ENCODE measurements at regions not wholly inside any gene's neighbourhood (a gene's known extent, or its start where the extent isn't known, plus 50 kb on each side); places are given as distances from the start of the nearest gene placed in this dataset.
"Not testable (repeated sequence)": the region's sequence is repeated elsewhere in the genome, so short reads cannot be mapped to it uniquely, and the experiment has no call there.

GRCh38 chr6:84835340-84835739, 70.9 kb upstream of the TBX18 start:
- no peaks in the 10 kb centered on the region for H3K79me2 ChIP-seq (ENCODE audit: insufficient read depth, low read length)
- H3K36me3 Mint-ChIP-seq (ENCODE audit: low read depth, unreplicated experiment), result no peaks in the 10 kb centered on the region
- FAIRE-seq (no peak), DNase-seq (ENCODE audit: low read depth) (no peak)
- no peak overlapping the region for H3K4me2 ChIP-seq (ENCODE audit: low read length)
- no peak overlapping the region for H2AFZ ChIP-seq (ENCODE audit: low read depth, low read length)
- H3K9me3 Mint-ChIP-seq (ENCODE audit: unreplicated experiment), result peaks cover 4% of the 10 kb centered on the region
- H3K9ac ChIP-seq (ENCODE audit: low read length), result no peak overlapping the region
- no peaks in the 10 kb centered on the region for H4K20me1 ChIP-seq (ENCODE audit: insufficient read depth, low read length)
- no peak for TF ChIP-seq CTCF (IDR thresholded peaks at IDR 0.05; ENCODE audit: insufficient read depth, low read depth, low read length)
- TF ChIP-seq EZH2 (IDR thresholded peaks at IDR 0.05; ENCODE audit: insufficient read depth, low read length), result no peak
- H3K27ac ChIP-seq (ENCODE audit: low read depth, low read length), result no peak overlapping the region
- no peaks in the 10 kb centered on the region for H3K27me3 ChIP-seq (ENCODE audit: insufficient read depth, low read length)
- H3K4me3 ChIP-seq (ENCODE audit: insufficient read depth, low read depth, low read length), result no peak overlapping the region
- H3K4me1 Mint-ChIP-seq (ENCODE audit: low read depth, unreplicated experiment), result peaks cover 4% of the 10 kb centered on the region
- no peaks in the 10 kb centered on the region for H3K27me3 Mint-ChIP-seq (ENCODE audit: low read depth, unreplicated experiment)
- H3K4me3 Mint-ChIP-seq (ENCODE audit: unreplicated experiment), result no peak overlapping the region
- no peaks in the 10 kb centered on the region for H3K4me1 ChIP-seq (ENCODE audit: insufficient read depth, low read length)
- no peaks in the 10 kb centered on the region for H3K9me3 ChIP-seq (ENCODE audit: insufficient read depth, low read depth, low read length)
- no peak overlapping the region for H3K27ac Mint-ChIP-seq (ENCODE audit: unreplicated experiment)
- no peaks in the 10 kb centered on the region for H3K36me3 ChIP-seq (ENCODE audit: insufficient read depth, low read length)

- peaks cover 12% of the 10 kb centered on the region for H3K9me3 Mint-ChIP-seq (ENCODE audit: unreplicated experiment)
- not testable (repeated sequence) for H3K4me2 ChIP-seq (ENCODE audit: low read length); H3K36me3 Mint-ChIP-seq (ENCODE audit: low read depth, unreplicated experiment); FAIRE-seq; H3K4me3 ChIP-seq (ENCODE audit: insufficient read depth, low read depth, low read length); H2AFZ ChIP-seq (ENCODE audit: low read depth, low read length); H3K27ac ChIP-seq (ENCODE audit: low read depth, low read length); H4K20me1 ChIP-seq (ENCODE audit: insufficient read depth, low read length); H3K4me1 Mint-ChIP-seq (ENCODE audit: low read depth, unreplicated experiment); H3K9ac ChIP-seq (ENCODE audit: low read length); H3K79me2 ChIP-seq (ENCODE audit: insufficient read depth, low read length); H3K36me3 ChIP-seq (ENCODE audit: insufficient read depth, low read length); H3K27me3 ChIP-seq (ENCODE audit: insufficient read depth, low read length); DNase-seq (ENCODE audit: low read depth); H3K4me3 Mint-ChIP-seq (ENCODE audit: unreplicated experiment); H3K27me3 Mint-ChIP-seq (ENCODE audit: low read depth, unreplicated experiment); H3K4me1 ChIP-seq (ENCODE audit: insufficient read depth, low read length); H3K27ac Mint-ChIP-seq (ENCODE audit: unreplicated experiment); H3K9me3 ChIP-seq (ENCODE audit: insufficient read depth, low read depth, low read length)
Measured at GRCh38 chr6:84831924-84832323, 67.5 kb upstream of the TBX18 start.

GRCh38 chr6:84825461-84825860, 61.1 kb upstream of the TBX18 start:
- Histone ChIP-seq H3K27me3 (ENCODE audit: insufficient read depth, low read length) (no peaks in the 10 kb centered on the region), H3K4me1 (ENCODE audit: insufficient read depth, low read length) (no peaks in the 10 kb centered on the region), H3K9me3 (ENCODE audit: insufficient read depth, low read depth, low read length) (no peaks in the 10 kb centered on the region), H3K36me3 (ENCODE audit: insufficient read depth, low read length) (no peaks in the 10 kb centered on the region), H3K4me2 (ENCODE audit: low read length) (no peak overlapping the region), H3K27ac (ENCODE audit: low read depth, low read length) (peak overlapping the region; percentile 17), H2AFZ (ENCODE audit: low read depth, low read length) (no peak overlapping the region), H3K79me2 (ENCODE audit: insufficient read depth, low read length) (no peaks in the 10 kb centered on the region), H3K9ac (ENCODE audit: low read length) (no peak overlapping the region), H4K20me1 (ENCODE audit: insufficient read depth, low read length) (no peaks in the 10 kb centered on the region), H3K4me3 (ENCODE audit: insufficient read depth, low read depth, low read length) (no peak overlapping the region)
- H3K36me3 Mint-ChIP-seq (ENCODE audit: low read depth, unreplicated experiment), result no peaks in the 10 kb centered on the region
- FAIRE-seq (no peak), DNase-seq (ENCODE audit: low read depth) (peak; percentile 12)
- H3K4me1 Mint-ChIP-seq (ENCODE audit: low read depth, unreplicated experiment), result peaks cover 6% of the 10 kb centered on the region
- peaks cover 18% of the 10 kb centered on the region for H3K9me3 Mint-ChIP-seq (ENCODE audit: unreplicated experiment)
- H3K27me3 Mint-ChIP-seq (ENCODE audit: low read depth, unreplicated experiment), result peaks cover 10% of the 10 kb centered on the region
- H3K4me3 Mint-ChIP-seq (ENCODE audit: unreplicated experiment), result no peak overlapping the region
- TF ChIP-seq CTCF (IDR thresholded peaks at IDR 0.05; ENCODE audit: insufficient read depth, low read depth, low read length), result no peak
- TF ChIP-seq EZH2 (IDR thresholded peaks at IDR 0.05; ENCODE audit: insufficient read depth, low read length), result no peak
- H3K27ac Mint-ChIP-seq (ENCODE audit: unreplicated experiment), result no peak overlapping the region

- H3K27ac ChIP-seq (ENCODE audit: low read depth, low read length); H3K9ac ChIP-seq (ENCODE audit: low read length); H3K27me3 ChIP-seq (ENCODE audit: insufficient read depth, low read length); H2AFZ ChIP-seq (ENCODE audit: low read depth, low read length); H3K79me2 ChIP-seq (ENCODE audit: insufficient read depth, low read length); H3K27ac Mint-ChIP-seq (ENCODE audit: unreplicated experiment); H3K4me1 Mint-ChIP-seq (ENCODE audit: low read depth, unreplicated experiment); H3K9me3 ChIP-seq (ENCODE audit: insufficient read depth, low read depth, low read length); H3K36me3 Mint-ChIP-seq (ENCODE audit: low read depth, unreplicated experiment); H3K36me3 ChIP-seq (ENCODE audit: insufficient read depth, low read length); H3K4me3 ChIP-seq (ENCODE audit: insufficient read depth, low read depth, low read length); H3K4me1 ChIP-seq (ENCODE audit: insufficient read depth, low read length); DNase-seq (ENCODE audit: low read depth); H4K20me1 ChIP-seq (ENCODE audit: insufficient read depth, low read length); FAIRE-seq; H3K4me3 Mint-ChIP-seq (ENCODE audit: unreplicated experiment); H3K4me2 ChIP-seq (ENCODE audit: low read length): not testable (repeated sequence)
- Mint-ChIP-seq H3K27me3 (ENCODE audit: low read depth, unreplicated experiment) (peaks cover 18% of the 10 kb centered on the region), H3K9me3 (ENCODE audit: unreplicated experiment) (peaks cover 13% of the 10 kb centered on the region)
Measured at GRCh38 chr6:84821314-84821713, 56.9 kb upstream of the TBX18 start.
